SK-N-MC (cell line): ENCODE measurements at regions not wholly inside any gene's neighbourhood (a gene's known extent, or its start where the extent isn't known, plus 50 kb on each side); places are given as distances from the start of the nearest gene placed in this dataset.
"Not testable (repeated sequence)": the region's sequence is repeated elsewhere in the genome, so short reads cannot be mapped to it uniquely, and the experiment has no call there.

Experiments used
- DNase-seq: peaks from one replicate; pipeline ENCODE4 v3.0.0-alpha.2; 2011; ENCODE audit warnings: low read depth, low spot score
- H3K27ac ChIP-seq: fragments of 200-600 bp; sonication (generic); 2 replicates; pipeline ENCODE4 v1.5.1; 2016; ENCODE audit warnings: mixed run types
- H3K36me3 ChIP-seq: fragments of 200-600 bp; sonication (generic); 2 replicates; pipeline ENCODE4 v1.6.1; 2017; ENCODE audit warnings: antibody characterized with exemption, low read length, mixed read lengths; ENCODE audit not compliant: insufficient read depth
- H3K4me3 ChIP-seq: fragments of 200-600 bp; sonication (generic); 2 replicates; pipeline ENCODE4 v1.5.1; 2016
- H3K9ac ChIP-seq: fragments of 200-600 bp; sonication (generic); 2 replicates; pipeline ENCODE4 v1.8.0; 2017; ENCODE audit warnings: mixed run types, mixed read lengths; ENCODE audit not compliant: insufficient read length
- H3K9me3 ChIP-seq: fragments of 200-600 bp; sonication (generic); 2 replicates; pipeline ENCODE4 v1.6.1; 2017; ENCODE audit warnings: low read depth, mild to moderate bottlenecking, antibody characterized with exemption, low read length, moderate library complexity, mixed read lengths
- EZH2 ChIP-seq: fragments of 200-600 bp; sonication (generic); IDR thresholded peaks from one replicate; pipeline ENCODE4 v1.6.1; 2017; ENCODE audit warnings: antibody characterized with exemption
- FOXP2 ChIP-seq: optimal IDR thresholded peaks from 2 replicates; pipeline ENCODE3; 2011; ENCODE audit warnings: mild to moderate bottlenecking, moderate library complexity; ENCODE audit not compliant: insufficient read depth; ENCODE audit errors: extremely low read length, control extremely low read depth
- POLR2AphosphoS5 ChIP-seq: IDR thresholded peaks from 2 replicates; pipeline ENCODE4 v1.6.1; 2012; ENCODE audit warnings: mild to moderate bottlenecking, low read depth, low read length, borderline replicate concordance

DNA sequence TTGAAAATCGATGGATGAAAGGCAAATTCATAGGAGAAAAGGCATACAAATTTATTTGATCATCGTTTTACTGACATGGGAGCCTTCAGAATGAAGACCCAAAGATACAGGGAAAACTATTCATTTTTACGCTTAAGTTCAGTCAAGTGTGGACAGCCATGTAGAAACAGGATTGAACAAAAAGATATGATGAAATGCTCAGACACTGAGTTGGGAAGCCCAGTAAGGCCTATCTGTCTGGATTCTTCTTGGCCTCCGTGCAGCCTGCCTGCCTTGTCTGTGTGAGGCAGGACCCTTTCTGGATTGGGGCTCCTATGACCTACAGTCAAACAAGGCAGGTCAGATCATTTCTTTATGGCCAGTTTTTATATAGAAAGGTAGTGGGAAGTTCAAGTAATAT lies 203.8 kb upstream of the MYL2 start:
- Histone ChIP-seq H3K9ac (no peak overlapping the region), H3K4me3 (no peak overlapping the region), H3K36me3 (no peaks in the 10 kb centered on the region), H3K27ac (0 out of 2 replicates have a peak overlapping the region, but pooled peaks have one; percentile 51), H3K9me3 (no peaks in the 10 kb centered on the region)
- DNase-seq, result no peak
- no peak for TF ChIP-seq FOXP2
- no peak for TF ChIP-seq POLR2AphosphoS5
- no peak for TF ChIP-seq EZH2

DNA sequence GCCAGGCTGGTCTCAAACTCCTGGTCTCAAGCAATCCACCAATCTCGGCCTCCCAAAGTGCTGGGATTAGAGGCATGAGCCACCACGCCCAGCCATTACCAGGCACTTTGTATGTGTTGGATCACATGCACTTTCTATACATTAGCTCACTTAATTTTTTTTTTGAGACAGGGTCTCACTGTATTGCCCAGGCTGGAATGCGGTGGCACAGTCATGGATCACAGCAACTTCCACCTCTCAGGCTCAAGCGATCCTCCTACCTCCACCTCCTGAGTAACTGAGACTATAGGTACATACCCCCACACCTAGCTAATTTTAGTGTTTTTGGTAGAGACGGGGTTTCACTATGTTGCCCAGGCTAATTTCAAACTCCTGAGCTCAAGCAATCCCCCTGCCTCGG lies 203.0 kb upstream of the MYL2 start:
- H3K9me3 ChIP-seq, result no peaks in the 10 kb centered on the region
- TF ChIP-seq EZH2 (no peak), POLR2AphosphoS5 (no peak), FOXP2 (no peak)
- no peaks in the 10 kb centered on the region for H3K36me3 ChIP-seq
- DNase-seq, result no peak
- no peak overlapping the region for H3K27ac ChIP-seq
- H3K9ac ChIP-seq, result no peak overlapping the region
- H3K4me3 ChIP-seq, result no peak overlapping the region

GRCh38 chr12:111122458-111122878 lies 202.1 kb upstream of the MYL2 start:
- peak; percentile 25 for TF ChIP-seq FOXP2
- no peak for TF ChIP-seq EZH2
- TF ChIP-seq POLR2AphosphoS5, result peak; percentile 26; the same call in 1 of the 2 replicates
- no peaks in the 10 kb centered on the region for H3K36me3 ChIP-seq
- peak overlapping the region; percentile 61 for H3K4me3 ChIP-seq
- peak overlapping the region; percentile 75 for H3K27ac ChIP-seq
- H3K9ac ChIP-seq, result no peak overlapping the region
- peak; percentile 39 for DNase-seq
- no peaks in the 10 kb centered on the region for H3K9me3 ChIP-seq

GRCh38 chr12:111121840-111122239 lies 201.5 kb upstream of the MYL2 start:
- no peak overlapping the region for H3K9ac ChIP-seq
- no peaks in the 10 kb centered on the region for H3K36me3 ChIP-seq
- H3K27ac ChIP-seq, result peak overlapping the region; percentile 75
- TF ChIP-seq POLR2AphosphoS5, result no peak
- TF ChIP-seq EZH2, result no peak
- no peak for TF ChIP-seq FOXP2
- no peak for DNase-seq
- H3K4me3 ChIP-seq, result peak overlapping the region; percentile 61
- H3K9me3 ChIP-seq, result no peaks in the 10 kb centered on the region

- H3K36me3 ChIP-seq, result no peaks in the 10 kb centered on the region
- no peak overlapping the region for H3K4me3 ChIP-seq
- no peak for DNase-seq
- no peaks in the 10 kb centered on the region for H3K9me3 ChIP-seq
- H3K9ac ChIP-seq, result no peak overlapping the region
- H3K27ac ChIP-seq, result no peak overlapping the region
- TF ChIP-seq FOXP2, result no peak
- no peak for TF ChIP-seq EZH2
- TF ChIP-seq POLR2AphosphoS5, result no peak
These were observed 200.2 kb upstream of the MYL2 start for GRCh38 chr12:111120578-111120977.

DNA sequence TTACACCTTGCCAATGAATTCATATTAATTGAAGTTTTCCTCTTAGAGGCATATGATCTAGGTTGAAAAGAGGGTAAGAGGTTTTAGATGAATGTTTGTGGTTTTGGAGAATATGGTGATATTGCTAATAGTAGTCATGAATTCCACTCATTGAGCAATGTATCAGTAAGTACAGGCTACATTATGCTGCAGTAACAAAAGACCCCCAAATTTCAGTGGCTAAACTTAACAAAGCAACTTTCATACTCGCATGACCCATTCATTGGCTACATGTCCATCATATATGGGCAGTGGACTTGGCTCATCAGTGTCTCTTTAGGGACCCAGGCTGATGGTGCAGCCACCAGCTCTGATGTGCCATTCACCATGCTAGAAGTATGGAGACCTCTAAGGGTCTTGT lies 196.6 kb upstream of the MYL2 start:
- H3K4me3 ChIP-seq, result no peak overlapping the region
- no peaks in the 10 kb centered on the region for H3K36me3 ChIP-seq
- no peak for TF ChIP-seq FOXP2
- no peak for TF ChIP-seq EZH2
- TF ChIP-seq POLR2AphosphoS5, result no peak
- no peak for DNase-seq
- H3K27ac ChIP-seq, result no peak overlapping the region
- no peaks in the 10 kb centered on the region for H3K9me3 ChIP-seq
- H3K9ac ChIP-seq, result no peak overlapping the region

- H3K4me3 ChIP-seq, H3K9ac ChIP-seq, H3K27ac ChIP-seq, DNase-seq, H3K36me3 ChIP-seq, H3K9me3 ChIP-seq: not testable (repeated sequence)
These were observed 192.9 kb upstream of the MYL2 start for GRCh38 chr12:111113313-111113712.

GRCh38 chr12:111112311-111113098 lies 192.1 kb upstream of the MYL2 start:
- H3K27ac ChIP-seq, result no peak overlapping the region
- TF ChIP-seq POLR2AphosphoS5 (no peak), EZH2 (no peak), FOXP2 (no peak)
- DNase-seq, result no peak
- no peaks in the 10 kb centered on the region for H3K9me3 ChIP-seq
- H3K4me3 ChIP-seq, result no peak overlapping the region
- no peak overlapping the region for H3K9ac ChIP-seq
- no peaks in the 10 kb centered on the region for H3K36me3 ChIP-seq

- DNase-seq, result no peak
- Histone ChIP-seq H3K27ac (peak overlapping the region; percentile 39; the same call in 1 of the 2 replicates), H3K9ac (no peak overlapping the region), H3K9me3 (no peaks in the 10 kb centered on the region), H3K36me3 (no peaks in the 10 kb centered on the region), H3K4me3 (peak overlapping the region; percentile 8; the same call in 1 of the 2 replicates)
- no peak for TF ChIP-seq POLR2AphosphoS5
- TF ChIP-seq FOXP2, result no peak
- TF ChIP-seq EZH2, result no peak
These were observed 191.3 kb upstream of the MYL2 start for GRCh38 chr12:111111681-111112080.
